GM19468 (cell line): ENCODE measurements at regions not wholly inside any gene's neighbourhood (a gene's known extent, or its start where the extent isn't known, plus 50 kb on each side); places are given as distances from the start of the nearest gene placed in this dataset.

ENCODE experiments used
- ATAC-seq: cut with Tn5 transposase; IDR thresholded peaks from one replicate; pipeline ENCODE4 v1.9.1; 2021; ENCODE audit warnings: mild to moderate bottlenecking, moderate library complexity, moderate number of reproducible peaks; ENCODE audit not compliant: unreplicated experiment; ENCODE audit errors: extremely low read depth

GRCh38 chr12:127636882-127637281, 630.1 kb upstream of the TMEM132C start:
- ATAC-seq: no peak

GRCh38 chr12:127640181-127640886, 626.6 kb upstream of the TMEM132C start:
- no peak for ATAC-seq

GRCh38 chr12:127642208-127642607, 624.8 kb upstream of the TMEM132C start:
- ATAC-seq: no peak

- no peak for ATAC-seq
These were observed 618.6 kb upstream of the TMEM132C start for GRCh38 chr12:127648321-127648720.

DNA sequence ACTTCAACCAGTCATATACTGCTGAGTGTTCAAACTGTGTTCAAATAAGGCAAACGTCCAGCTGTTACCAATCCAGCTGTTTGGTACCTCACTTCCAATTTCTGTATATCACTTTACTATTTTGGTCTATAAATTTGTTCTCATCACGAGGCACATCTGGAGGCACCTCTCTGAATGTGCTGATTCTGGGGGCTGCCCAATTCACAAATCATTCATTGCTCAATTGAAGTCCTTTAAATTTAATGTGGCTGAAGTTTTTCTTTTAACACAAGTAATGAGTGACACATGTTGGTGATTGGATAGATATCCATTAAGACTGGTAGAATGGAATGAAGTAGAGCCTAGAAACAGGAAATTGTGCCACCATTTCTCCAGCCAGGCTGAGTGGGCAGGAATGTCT, 617.0 kb upstream of the TMEM132C start:
- ATAC-seq: no peak

DNA sequence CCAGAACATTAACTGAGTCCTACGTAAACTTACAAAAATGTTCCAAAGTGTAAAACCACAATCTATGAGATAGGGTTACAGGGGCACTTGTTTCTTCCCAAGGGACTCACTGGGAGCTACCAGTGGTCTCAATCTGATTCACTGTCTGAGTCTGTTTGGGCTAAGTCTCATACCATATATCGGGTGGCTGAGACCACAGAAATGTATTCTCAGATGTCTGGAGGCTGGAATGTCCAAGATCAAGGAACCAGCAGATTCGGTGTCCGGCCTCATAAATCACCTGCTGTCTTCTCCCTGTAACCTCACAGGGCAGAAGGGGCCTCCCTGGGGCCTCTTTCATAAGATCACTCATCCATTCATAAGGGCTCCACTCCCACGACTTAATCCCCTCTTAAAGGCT, 616.3 kb upstream of the TMEM132C start:
- ATAC-seq: no peak

GRCh38 chr12:127652281-127652680, 614.7 kb upstream of the TMEM132C start:
- ATAC-seq: no peak

DNA sequence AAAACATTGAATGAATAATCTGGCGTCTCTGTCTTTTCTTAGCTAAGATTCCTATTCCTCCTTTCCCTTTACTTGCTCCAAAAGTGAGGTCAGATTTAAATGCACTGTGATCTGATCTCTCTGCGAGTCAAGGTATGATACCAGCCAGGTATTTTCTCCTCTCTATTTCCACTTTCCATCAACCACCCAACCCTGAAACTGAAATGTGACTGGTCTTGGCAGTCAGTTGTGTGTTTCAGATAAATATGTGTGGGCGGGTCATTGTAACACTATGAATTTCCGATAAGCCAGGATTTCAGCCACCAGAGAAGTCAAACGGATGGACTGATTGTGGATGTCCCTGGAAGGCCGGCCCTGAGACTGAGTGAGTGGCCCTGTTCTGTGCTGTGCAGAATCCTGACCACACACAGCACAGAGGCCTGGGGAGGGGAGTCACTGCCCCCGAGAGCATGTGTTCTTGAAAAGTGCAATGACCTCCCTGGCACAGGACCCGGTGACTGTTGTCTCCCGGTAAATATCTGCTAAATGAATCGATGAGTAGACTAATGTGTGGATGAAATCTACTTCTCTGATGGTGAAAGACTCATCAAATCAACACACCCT, 612.5 kb upstream of the TMEM132C start:
- no peak for ATAC-seq

DNA sequence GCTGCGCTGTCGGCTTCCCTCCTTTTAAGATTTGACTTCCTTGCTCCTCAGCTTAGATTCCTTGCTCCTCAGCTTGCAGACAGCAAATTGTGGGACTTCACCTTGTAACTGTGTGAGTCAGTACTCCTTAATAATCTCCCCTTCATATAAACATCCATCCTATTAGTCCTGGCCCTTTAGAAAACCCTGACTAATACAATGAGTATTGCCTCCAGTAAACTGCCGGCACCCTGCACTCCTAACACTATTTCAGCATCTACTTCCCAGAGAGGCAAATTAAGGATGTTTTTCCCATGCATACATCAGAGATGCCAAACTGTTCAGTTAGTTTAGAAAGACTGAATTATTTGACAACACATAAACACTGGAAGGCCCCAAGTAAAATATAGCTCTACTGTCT, 611.3 kb upstream of the TMEM132C start:
- ATAC-seq: no peak

DNA sequence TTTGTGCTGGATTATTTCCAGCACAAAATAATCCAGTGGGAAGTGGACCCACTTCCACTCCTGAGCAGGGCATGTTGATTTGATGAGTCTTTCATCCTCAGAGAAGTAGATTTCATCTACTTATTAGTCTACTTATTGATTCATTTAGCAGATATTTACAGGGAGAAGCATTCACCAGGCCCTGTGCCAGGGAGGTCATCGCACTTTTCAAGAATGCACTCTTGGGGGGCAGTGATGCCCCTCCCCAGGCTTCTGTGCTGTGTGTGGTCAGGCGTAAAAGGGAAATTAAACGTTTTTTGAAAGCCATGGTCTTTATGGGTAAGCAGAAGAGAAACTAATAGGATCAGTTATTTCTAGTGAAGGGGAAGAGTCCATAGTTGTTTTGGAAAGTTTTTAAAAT, 610.7 kb upstream of the TMEM132C start:
- ATAC-seq: no peak

- ATAC-seq: no peak
These were observed 609.9 kb upstream of the TMEM132C start for GRCh38 chr12:127657036-127657435.

DNA sequence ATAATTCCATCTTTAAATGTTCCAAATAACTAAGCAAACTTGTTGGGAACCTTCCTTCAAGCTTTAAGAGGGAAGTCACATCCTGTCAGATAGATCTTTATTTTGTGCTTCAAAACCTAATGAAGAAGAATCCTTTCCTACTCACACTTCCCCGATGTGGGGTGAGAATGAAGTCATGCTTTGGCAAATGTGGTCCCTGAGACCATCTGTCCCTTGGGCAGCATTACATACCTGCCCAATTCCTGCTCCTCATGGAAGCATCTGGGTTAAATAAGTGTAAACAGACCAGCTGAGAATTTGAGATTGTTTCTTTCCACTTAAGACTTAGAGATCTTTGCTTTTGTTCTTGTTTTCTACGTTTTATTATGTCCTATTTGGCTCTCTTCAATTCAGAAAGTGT, 606.0 kb upstream of the TMEM132C start:
- no peak for ATAC-seq

- ATAC-seq: no peak
These were observed 603.3 kb upstream of the TMEM132C start for GRCh38 chr12:127663716-127664115.

- no peak for ATAC-seq
These were observed 602.1 kb upstream of the TMEM132C start for GRCh38 chr12:127664901-127665300.

DNA sequence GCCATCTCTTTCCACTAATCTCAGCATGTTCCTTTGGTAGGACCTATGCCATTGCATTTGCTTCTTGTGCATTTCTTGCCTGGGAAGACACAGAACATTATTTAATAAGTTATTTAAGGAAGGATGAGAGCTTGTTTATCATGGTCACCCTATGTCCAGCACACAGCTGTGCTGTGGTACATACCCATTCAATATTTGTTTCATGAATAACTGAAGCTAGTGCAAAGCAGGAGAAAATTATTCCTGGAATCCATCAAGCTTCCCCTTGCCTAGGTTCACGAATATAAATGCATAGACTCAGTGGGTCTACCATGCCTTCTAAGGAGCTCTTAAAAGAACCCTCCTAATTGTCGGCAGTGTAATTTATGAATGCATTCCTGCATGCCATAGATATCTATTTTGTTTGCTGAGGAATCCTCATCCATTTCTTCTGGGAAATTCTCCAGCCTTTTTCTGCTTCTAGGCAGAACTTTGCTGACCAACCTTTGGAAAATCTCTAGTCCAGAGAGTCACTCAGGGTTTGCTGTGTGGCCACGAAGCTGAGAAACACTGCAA, 599.8 kb upstream of the TMEM132C start:
- no peak for ATAC-seq

DNA sequence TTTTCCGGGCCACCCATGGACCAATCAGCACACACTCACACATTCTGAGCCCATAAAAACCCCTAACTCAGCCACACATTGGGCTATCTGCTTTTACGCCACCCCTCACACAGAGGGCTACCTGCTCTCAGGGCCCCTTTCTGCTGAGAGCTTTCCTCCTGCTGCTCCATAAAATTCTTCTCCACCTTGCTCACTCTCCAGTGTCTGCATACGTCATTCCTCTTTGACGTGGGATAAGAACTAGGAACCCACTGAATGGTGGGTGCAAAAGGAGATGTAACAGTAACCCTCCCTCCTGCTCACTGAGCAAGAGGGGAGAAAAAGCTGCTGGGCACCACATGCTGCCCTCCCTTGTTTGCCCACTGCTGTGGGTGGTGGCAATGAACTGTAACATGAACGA, 596.7 kb upstream of the TMEM132C start:
- ATAC-seq: no peak

- no peak for ATAC-seq
These were observed 596.2 kb upstream of the TMEM132C start for GRCh38 chr12:127670796-127671195.

DNA sequence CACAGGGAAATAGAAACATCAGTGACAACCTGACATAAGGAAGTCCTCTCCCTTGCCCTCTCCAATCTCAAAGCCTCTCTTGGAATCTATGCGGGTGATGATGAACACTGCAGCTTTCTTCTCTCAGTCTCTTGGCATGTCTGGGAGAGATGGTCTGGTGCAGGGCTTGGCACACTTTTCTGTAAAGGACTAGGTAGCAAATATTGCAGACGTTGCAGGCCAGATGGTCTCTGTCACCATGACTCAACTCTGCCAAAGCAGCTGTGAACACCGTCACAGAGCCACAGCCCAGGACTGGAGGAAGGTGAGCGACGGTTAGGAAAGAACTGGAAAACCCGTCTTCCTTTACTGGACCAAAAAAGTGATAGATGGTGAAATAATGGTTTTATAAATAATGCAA, 591.0 kb upstream of the TMEM132C start:
- ATAC-seq: no peak

DNA sequence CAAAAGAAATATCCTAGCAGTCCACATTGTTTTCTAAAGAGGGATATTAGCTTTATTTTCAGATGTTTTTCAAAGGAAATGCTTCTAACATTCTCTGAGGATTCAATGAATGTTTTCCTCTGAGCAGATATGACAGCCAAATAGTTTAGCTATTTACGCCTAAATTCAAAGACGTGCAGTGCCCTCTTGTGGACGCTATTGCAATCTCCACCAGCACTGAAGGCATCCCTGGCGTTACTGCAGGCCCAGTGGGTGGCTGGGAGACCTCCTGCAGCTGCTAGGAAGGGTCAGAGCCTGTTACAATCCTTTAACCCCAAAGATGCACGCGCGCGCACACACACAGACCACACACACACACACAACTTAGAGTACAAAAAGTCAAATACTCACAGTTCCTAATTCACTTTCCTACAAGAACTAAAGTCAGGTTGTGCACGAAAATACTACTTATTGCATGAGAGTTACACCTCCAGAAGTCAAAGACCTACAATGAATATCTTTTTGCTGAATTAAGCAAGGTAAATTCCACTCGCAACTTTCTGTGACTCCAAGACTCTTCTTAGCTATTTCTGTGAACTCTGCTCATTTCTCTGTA, 589.3 kb upstream of the TMEM132C start:
- ATAC-seq: no peak

GRCh38 chr12:127678945-127679344, 588.0 kb upstream of the TMEM132C start:
- ATAC-seq: no peak

DNA sequence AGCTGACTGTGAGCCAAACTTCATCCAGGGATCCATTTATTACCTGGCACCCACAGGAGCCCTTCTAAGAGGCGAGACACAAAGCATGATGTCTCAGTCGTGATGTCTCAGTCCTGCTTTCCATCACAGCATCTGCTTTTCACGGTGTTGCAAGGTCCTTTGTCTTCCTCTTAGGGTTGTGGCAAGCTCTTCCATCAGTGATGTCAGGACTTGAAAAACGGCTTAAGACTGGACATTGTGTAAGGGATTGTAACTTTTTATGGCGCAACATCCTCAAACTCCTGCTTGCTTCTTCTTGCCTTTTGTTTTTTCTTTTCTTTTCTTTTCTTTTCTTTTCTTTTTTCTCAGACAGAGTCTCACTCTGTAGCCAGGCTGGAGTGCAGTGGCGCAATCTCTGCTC, 586.5 kb upstream of the TMEM132C start:
- no peak for ATAC-seq
